HG03565 (cell line): ENCODE measurements at regions not wholly inside any gene's neighbourhood (a gene's known extent, or its start where the extent isn't known, plus 50 kb on each side); places are given as distances from the start of the nearest gene placed in this dataset.

Experiments used
- ATAC-seq: cut with Tn5 transposase; IDR thresholded peaks from one replicate; pipeline ENCODE4 v1.9.1; 2021; ENCODE audit warnings: mild to moderate bottlenecking, moderate library complexity; ENCODE audit not compliant: unreplicated experiment

DNA sequence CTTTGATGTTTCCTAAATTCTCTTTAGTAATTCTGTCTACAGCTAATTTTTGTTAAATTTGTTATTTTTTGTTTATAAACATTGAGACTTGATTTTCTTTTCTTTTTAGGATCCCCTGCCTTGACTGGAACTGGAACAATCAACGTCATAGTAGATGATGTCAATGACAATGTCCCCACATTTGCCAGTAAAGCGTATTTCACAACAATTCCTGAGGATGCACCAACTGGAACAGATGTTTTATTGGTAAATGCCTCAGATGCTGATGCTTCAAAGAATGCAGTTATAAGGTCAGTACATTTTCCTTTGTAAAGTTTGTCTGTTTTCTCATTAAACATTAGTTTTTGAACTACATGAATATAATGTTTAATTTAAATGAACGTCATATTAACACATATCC is 119.4 kb downstream of the FAT4 start:
- no peak for ATAC-seq

- ATAC-seq: no peak
Measured at GRCh38 chr4:125440814-125441213, 126.1 kb downstream of the FAT4 start.

DNA sequence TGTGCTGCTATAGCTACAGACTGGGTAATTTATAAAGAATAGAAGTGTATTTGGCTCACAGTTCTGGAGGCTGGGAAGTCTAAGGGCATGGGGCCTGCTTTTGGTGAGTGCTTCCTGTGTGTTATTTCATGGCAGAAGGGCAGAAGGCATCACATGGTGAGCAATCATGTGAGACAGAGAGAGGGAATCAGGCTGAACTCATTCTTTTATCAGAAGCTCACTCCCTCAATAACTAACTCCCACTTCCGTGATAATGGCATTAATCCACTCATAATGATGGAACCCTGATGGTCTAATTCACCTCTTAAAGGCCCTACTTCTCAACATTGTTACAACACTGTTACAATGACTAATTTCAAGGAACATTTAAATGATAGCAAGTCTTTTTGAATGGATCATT is 129.4 kb downstream of the FAT4 start:
- no peak for ATAC-seq

DNA sequence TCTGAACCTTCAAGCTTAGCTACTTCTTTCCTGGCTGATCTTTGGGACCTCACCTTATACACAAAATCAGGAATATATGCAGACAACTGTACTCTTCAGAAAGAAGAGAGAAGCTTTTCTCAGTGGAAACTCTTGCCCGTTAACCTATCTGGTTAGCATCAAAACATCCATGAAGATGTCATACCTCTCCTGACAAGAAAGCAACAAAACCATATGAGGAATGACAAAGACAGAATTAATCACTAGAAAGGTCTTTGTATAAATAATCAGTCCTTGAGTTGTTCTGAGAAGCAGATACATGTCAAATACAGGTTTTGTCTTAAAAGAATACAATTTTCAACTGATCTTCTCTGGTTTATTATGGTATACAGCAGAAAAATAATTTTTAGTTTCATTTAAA is 130.8 kb downstream of the FAT4 start:
- ATAC-seq: no peak

GRCh38 chr4:125447551-125448290 is 133.0 kb downstream of the FAT4 start:
- ATAC-seq: no peak

- ATAC-seq: no peak
Measured at GRCh38 chr4:125456075-125456474, 141.3 kb downstream of the FAT4 start.

DNA sequence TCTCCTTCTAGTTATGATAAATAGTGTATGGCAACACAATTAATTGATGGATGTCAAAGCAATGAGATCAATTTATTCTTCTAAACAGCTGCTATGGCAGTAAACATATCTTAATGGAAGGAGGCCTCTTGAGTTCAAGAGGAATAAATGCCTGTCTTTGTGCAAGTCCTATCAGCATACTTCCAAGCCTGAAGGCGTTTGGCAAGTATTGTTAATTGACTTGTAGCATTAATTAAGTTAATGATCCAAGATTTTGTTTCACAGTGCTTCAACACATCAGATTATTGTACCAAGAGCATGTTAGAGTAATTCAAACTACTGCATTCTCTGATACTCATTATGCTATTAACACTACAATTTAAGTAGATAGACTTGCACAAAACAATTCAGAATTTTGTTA is 144.8 kb downstream of the FAT4 start:
- ATAC-seq: no peak

GRCh38 chr4:125461676-125462363 is 147.1 kb downstream of the FAT4 start:
- ATAC-seq: no peak

- no peak for ATAC-seq
Measured at GRCh38 chr4:125464146-125464545, 149.4 kb downstream of the FAT4 start.

GRCh38 chr4:125481334-125482045 is 166.7 kb downstream of the FAT4 start:
- ATAC-seq: no peak

GRCh38 chr4:125482822-125483221 is 168.1 kb downstream of the FAT4 start:
- no peak for ATAC-seq

DNA sequence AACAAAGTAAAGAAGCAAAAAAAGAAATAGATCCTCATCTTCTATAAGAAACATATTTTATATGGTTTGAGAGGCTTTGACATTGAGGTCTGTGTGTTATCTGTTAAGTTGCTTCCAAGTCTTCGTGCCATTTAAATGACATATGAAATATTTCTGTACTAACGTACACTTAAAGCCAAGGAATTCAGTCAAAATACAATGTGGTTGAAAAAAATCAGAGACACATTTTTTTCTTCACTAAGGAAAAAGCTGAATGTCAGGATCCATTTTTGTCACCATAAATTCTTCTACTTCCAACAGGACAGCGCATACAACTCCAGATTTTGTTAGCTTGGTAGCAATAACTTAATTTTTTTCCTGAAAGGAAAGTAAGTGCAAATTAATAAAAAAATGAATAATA is 168.5 kb downstream of the FAT4 start:
- no peak for ATAC-seq

DNA sequence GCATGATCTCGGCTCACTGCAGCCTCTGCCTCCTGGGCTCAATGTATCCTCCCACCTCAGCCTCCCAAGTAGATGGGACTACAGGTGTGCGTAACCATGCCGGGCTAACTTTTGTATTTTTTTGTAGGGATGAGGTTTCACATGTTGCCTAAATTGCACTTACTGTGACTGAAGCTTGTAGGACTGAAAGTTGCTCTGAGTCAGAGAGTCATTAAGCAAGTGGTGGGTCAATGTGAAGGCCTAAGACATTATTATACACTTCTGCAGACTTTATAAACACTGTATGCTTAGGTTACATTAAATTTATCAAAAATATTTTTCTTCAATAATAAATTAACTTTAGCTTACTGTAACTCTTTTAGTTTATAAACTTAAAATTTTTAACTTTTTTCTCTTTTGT is 170.2 kb downstream of the FAT4 start:
- ATAC-seq: no peak

DNA sequence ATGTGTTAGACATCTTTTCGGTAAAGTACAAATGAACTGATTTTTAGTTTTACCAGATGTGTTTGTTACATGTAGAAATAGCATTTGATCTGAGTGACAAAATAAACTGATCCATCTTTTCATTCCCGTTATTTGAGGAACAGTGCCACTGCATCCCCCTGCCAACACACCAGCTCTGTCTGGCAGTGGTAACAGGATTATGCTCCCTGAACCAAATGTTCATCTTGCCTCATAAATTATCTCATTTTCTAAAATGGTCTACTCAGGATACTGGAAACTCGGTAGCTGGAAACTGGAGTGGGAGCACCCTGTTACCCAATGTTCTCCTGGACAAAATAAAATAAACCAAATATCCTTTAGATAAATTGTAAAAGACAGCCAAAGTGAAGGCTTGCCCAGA is 171.6 kb downstream of the FAT4 start:
- ATAC-seq: no peak

DNA sequence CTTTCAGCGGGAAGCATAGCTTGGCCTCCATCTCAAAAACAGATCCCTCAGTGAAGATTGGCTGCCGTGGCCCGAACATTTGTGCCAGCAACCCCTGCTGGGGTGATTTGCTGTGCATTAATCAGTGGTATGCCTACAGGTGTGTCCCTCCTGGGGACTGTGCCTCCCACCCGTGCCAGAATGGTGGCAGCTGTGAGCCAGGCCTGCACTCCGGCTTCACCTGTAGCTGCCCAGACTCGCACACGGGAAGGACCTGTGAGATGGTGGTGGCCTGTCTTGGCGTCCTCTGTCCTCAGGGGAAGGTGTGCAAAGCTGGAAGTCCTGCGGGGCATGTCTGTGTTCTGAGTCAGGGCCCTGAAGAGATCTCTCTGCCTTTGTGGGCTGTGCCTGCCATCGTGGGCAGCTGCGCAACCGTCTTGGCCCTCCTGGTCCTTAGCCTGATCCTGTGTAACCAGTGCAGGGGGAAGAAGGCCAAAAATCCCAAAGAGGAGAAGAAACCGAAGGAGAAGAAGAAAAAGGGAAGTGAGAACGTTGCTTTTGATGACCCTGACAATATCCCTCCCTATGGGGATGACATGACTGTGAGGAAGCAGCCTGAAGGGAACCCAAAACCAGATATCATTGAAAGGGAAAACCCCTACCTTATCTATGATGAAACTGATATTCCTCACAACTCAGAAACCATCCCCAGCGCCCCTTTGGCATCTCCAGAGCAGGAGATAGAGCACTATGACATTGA is 175.4 kb downstream of the FAT4 start:
- no peak for ATAC-seq

- no peak for ATAC-seq
Measured at GRCh38 chr4:125492957-125493356, 178.2 kb downstream of the FAT4 start.

DNA sequence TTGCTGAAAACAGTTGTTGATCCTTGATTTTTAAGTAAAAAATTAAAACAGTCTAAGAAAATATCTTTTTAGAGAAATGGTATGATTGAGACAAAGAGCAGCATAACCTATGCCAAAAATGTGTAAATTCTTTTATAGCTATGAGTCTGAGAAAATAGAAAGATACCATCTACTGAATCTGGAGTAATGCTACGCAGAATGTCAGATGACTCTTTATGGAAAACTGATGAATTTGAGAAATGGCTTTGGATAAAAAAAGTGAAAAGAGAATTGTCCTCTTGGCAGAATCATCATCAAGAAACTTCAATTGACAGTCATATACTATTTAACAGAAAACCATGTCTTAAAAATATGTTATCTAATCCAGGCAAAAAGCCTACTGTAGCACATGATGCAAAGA is 183.1 kb downstream of the FAT4 start:
- ATAC-seq: no peak

GRCh38 chr4:125498981-125499380 is 184.2 kb downstream of the FAT4 start:
- no peak for ATAC-seq

- ATAC-seq: no peak
Measured at GRCh38 chr4:125501090-125501489, 186.3 kb downstream of the FAT4 start.

DNA sequence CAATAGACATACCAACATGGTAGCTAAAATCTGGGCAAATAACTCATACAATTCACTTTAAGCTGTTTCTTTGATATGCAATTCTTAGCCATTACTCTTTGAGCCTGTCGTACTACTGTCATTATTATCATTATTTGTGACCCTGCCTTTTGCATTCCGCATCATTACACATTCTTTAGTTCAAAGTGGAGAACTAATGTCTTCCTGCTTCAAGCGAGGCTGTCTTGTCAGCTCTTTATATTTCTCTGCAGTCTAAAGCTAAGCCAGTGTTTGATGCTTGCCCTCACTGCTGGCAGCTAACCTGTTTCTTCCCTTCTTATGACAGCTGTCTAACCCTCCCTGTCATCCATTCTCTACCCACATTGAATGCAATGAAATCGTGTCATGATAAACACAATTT is 186.8 kb downstream of the FAT4 start:
- ATAC-seq: no peak

DNA sequence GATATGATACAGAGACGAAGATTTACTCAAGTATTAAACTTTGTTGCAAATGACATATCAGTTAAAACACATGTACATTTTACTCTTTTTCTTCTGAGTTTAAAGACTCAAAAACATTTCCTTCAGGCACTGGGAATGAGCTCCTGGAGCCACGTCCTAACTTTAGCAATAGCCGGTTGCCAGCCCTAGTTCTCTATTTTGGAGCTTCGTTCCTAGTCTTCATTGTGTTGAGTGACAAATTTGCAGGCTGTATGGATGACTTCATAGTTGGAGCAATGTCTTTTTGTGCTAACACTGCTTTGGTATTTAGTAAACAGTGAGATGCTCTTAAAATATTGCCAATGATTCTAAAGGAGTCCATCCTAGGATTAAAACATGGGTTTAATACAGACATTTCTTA is 190.9 kb downstream of the FAT4 start:
- no peak for ATAC-seq
